ENCODE measurements at regions not wholly inside any gene's neighbourhood (a gene's known extent, or its start where the extent isn't known, plus 50 kb on each side); places are given as distances from the start of the nearest gene placed in this dataset.

GRCh38 chr3:101104321-101104720, 111.1 kb upstream of the ABI3BP start:
- Histone ChIP-seq H3K9me3 (no peaks in the 10 kb centered on the region), H3K27ac (no peak overlapping the region), H3K4me3 (no peak overlapping the region), H3K36me3 (no peaks in the 10 kb centered on the region), H3K4me1 (peaks cover 6% of the 10 kb centered on the region), H3K27me3 (no peaks in the 10 kb centered on the region)
- TF ChIP-seq CTCF (IDR thresholded peaks at IDR 0.05) (no peak), POLR2AphosphoS5 (IDR thresholded peaks at IDR 0.05; ENCODE audit: insufficient read depth in 1 of 2, low read depth in 1 of 2) (no peak), POLR2A (IDR thresholded peaks at IDR 0.05) (no peak)
- DNase-seq (ENCODE audit: extremely low spot score in 2 of 2), result no peak
- intact Hi-C loops (cut with DNase I), result no loop called here

GRCh38 chr3:101102678-101103296, 109.6 kb upstream of the ABI3BP start:
- Histone ChIP-seq H3K27ac (no peak overlapping the region), H3K36me3 (no peaks in the 10 kb centered on the region), H3K4me3 (no peak overlapping the region), H3K9me3 (no peaks in the 10 kb centered on the region), H3K27me3 (no peaks in the 10 kb centered on the region), H3K4me1 (peaks cover 6% of the 10 kb centered on the region)
- no peak for DNase-seq (ENCODE audit: extremely low spot score in 2 of 2)
- TF ChIP-seq POLR2A (IDR thresholded peaks at IDR 0.05) (no peak), POLR2AphosphoS5 (IDR thresholded peaks at IDR 0.05; ENCODE audit: insufficient read depth in 1 of 2, low read depth in 1 of 2) (no peak)
- intact Hi-C loops (cut with DNase I), result no loop called here

GRCh38 chr3:101100361-101101009, 107.3 kb upstream of the ABI3BP start:
- intact Hi-C loops (cut with DNase I), result no loop called here
- peaks cover 6% of the 10 kb centered on the region for H3K4me1 ChIP-seq
- H3K36me3 ChIP-seq, result no peaks in the 10 kb centered on the region
- no peak for TF ChIP-seq POLR2AphosphoS5 (IDR thresholded peaks at IDR 0.05; ENCODE audit: insufficient read depth in 1 of 2, low read depth in 1 of 2)
- no peak for TF ChIP-seq CTCF (IDR thresholded peaks at IDR 0.05)
- TF ChIP-seq POLR2A (IDR thresholded peaks at IDR 0.05), result no peak
- no peak overlapping the region for H3K4me3 ChIP-seq
- DNase-seq (ENCODE audit: extremely low spot score in 2 of 2), result no peak
- no peak overlapping the region for H3K27ac ChIP-seq
- H3K27me3 ChIP-seq, result no peaks in the 10 kb centered on the region
- no peaks in the 10 kb centered on the region for H3K9me3 ChIP-seq

- no peak for TF ChIP-seq POLR2AphosphoS5 (IDR thresholded peaks at IDR 0.05; ENCODE audit: insufficient read depth in 1 of 2, low read depth in 1 of 2)
- no peak for TF ChIP-seq CTCF (IDR thresholded peaks at IDR 0.05)
- TF ChIP-seq POLR2A (IDR thresholded peaks at IDR 0.05), result no peak
- no peaks in the 10 kb centered on the region for H3K9me3 ChIP-seq
Measured at GRCh38 chr3:101099791-101100190, 106.6 kb upstream of the ABI3BP start.

GRCh38 chr3:101096444-101096843, 103.2 kb upstream of the ABI3BP start:
- Histone ChIP-seq H3K27ac (no peak overlapping the region), H3K27me3 (no peaks in the 10 kb centered on the region), H3K4me1 (no peaks in the 10 kb centered on the region), H3K9me3 (no peaks in the 10 kb centered on the region), H3K36me3 (no peaks in the 10 kb centered on the region), H3K4me3 (no peak overlapping the region)
- no peak for DNase-seq (ENCODE audit: extremely low spot score in 2 of 2)
- TF ChIP-seq POLR2AphosphoS5 (IDR thresholded peaks at IDR 0.05; ENCODE audit: insufficient read depth in 1 of 2, low read depth in 1 of 2), result no peak
- TF ChIP-seq CTCF (IDR thresholded peaks at IDR 0.05), result no peak
- no peak for TF ChIP-seq POLR2A (IDR thresholded peaks at IDR 0.05)
- intact Hi-C loops (cut with DNase I), result no loop called here

More at GRCh38 chr3:101099791-101100190, 106.6 kb upstream of the ABI3BP start:
- no peak overlapping the region for H3K4me3 ChIP-seq
- peaks cover 6% of the 10 kb centered on the region for H3K4me1 ChIP-seq
- DNase-seq (ENCODE audit: extremely low spot score in 2 of 2), result no peak
- no peaks in the 10 kb centered on the region for H3K36me3 ChIP-seq
- no peaks in the 10 kb centered on the region for H3K27me3 ChIP-seq
- H3K27ac ChIP-seq, result no peak overlapping the region
- intact Hi-C loops (cut with DNase I), result no loop called here

All from vagina (tissue), 2 donors.